HepG2 (cell line): ENCODE measurements at regions not wholly inside any gene's neighbourhood (a gene's known extent, or its start where the extent isn't known, plus 50 kb on each side); places are given as distances from the start of the nearest gene placed in this dataset.

ENCODE experiments used
- ATAC-seq: fragments of 200-7000 bp; cut with Tn5 transposase; 3 replicates; pipeline ENCODE4 v1.9.1; 2020; ENCODE audit warnings: mild to moderate bottlenecking, moderate library complexity
- BruUV-seq: library from RNA; stranded (reverse); fragments of 400-500 nt; replicated peaks from 2 replicates; lab custom pipeline; 2021; lab: Mats Ljungman, UMichigan
- CTCF ChIA-PET: fragments of 300-600 bp; formaldehyde crosslinking; extraction: SDS; loops from one replicate; lab custom pipeline; 2021; ENCODE audit warnings: low total read pairs, inconsistent platforms, low intra/inter-chr PET ratio; lab: Yijun Ruan, JAX
- POLR2A ChIA-PET: fragments of 350-600 bp; sonication (Branson Sonifier 250); formaldehyde crosslinking; loops from one replicate; lab custom pipeline; 2020; ENCODE audit warnings: antibody characterized with exemption, inconsistent platforms; lab: Yijun Ruan, JAX
- DNase-seq: peaks from one replicate; pipeline ENCODE4 v3.0.0-alpha.2; 2015; ENCODE audit warnings: low spot score
- FAIRE-seq: peaks from 3 replicates; lab custom pipeline; 2011; peaks lifted over from hg19 to GRCh38; lab: Jason Lieb, UNC
- H2AFZ ChIP-seq: one replicate; pipeline ENCODE4 v1.6.1; 2011; ENCODE audit warnings: low read length, inconsistent platforms
- H3K27ac ChIP-seq: fragments of 300-600 bp; 3 replicates; pipeline ENCODE4 v1.8.0; 2011; ENCODE audit warnings: mixed run types, mild to moderate bottlenecking, mixed read lengths, low read length, inconsistent platforms; ENCODE audit not compliant: insufficient read depth; ENCODE audit errors: extremely low read length
- H3K27me3 ChIP-seq, 2 experiments: fragments of 200-600 bp in 1 of 2; 2 replicates in 1 of 2; 3 replicates in 1 of 2; pipeline versions ENCODE4 v1.6.0 to v1.8.0; 2011; ENCODE audit warnings: low read length in 2 of 2, mild to moderate bottlenecking in 2 of 2, moderate library complexity in 2 of 2, inconsistent platforms in 1 of 2; ENCODE audit not compliant: insufficient read depth in 2 of 2, control insufficient read depth in 1 of 2
- H3K36me3 ChIP-seq, 2 experiments: fragments of 200-600 bp in 1 of 2; replicated peaks in 1 of 2; 2 replicates in 1 of 2; 3 replicates in 1 of 2; pipeline versions ENCODE4 v1.5.1 to v1.8.0; 2011; ENCODE audit warnings: low read length in 2 of 2, inconsistent platforms in 1 of 2; ENCODE audit not compliant: insufficient read depth in 2 of 2, control insufficient read depth in 1 of 2
- H3K4me1 ChIP-seq: 2 replicates; pipeline ENCODE4 v1.5.1; 2012; ENCODE audit warnings: low read length, inconsistent platforms; ENCODE audit not compliant: insufficient read depth
- H3K4me2 ChIP-seq: 2 replicates; pipeline ENCODE4 v1.6.0; 2011; ENCODE audit warnings: low read depth, low read length, inconsistent platforms
- H3K4me3 ChIP-seq, 3 experiments: fragments of 200-600 bp in 1 of 3; sonication (generic), shearing (Covaris generic) in 1 of 3; replicated peaks in 1 of 3; 2 replicates each; pipeline ENCODE4 v1.5.1; 2011 to 2016; ENCODE audit warnings: low read length in 3 of 3, inconsistent platforms in 2 of 3, low read depth in 2 of 3, mild to moderate bottlenecking in 2 of 3, control low read depth in 1 of 3, mixed read lengths in 1 of 3; ENCODE audit not compliant: insufficient read depth in 1 of 3
- H3K79me2 ChIP-seq: one replicate; pipeline ENCODE4 v1.6.1; 2011; ENCODE audit warnings: low read length, inconsistent platforms; ENCODE audit not compliant: insufficient read depth
- H3K9ac ChIP-seq: 2 replicates; pipeline ENCODE4 v1.6.0; 2011; ENCODE audit warnings: mild to moderate bottlenecking, low read depth, low read length, inconsistent platforms; ENCODE audit not compliant: insufficient read depth
- H3K9me3 ChIP-seq: 2 replicates; pipeline ENCODE4 v1.5.1; 2012; ENCODE audit warnings: mild to moderate bottlenecking, low read length
- H4K20me1 ChIP-seq: 2 replicates; pipeline ENCODE4 v1.6.0; 2011; ENCODE audit warnings: inconsistent platforms, mild to moderate bottlenecking, low read length, moderate library complexity; ENCODE audit not compliant: insufficient read depth
- HNRNPK ChIP-seq: fragments of 200-400 bp; formaldehyde crosslinking; IDR thresholded peaks from 2 replicates; pipeline ENCODE4 v1.6.1; 2018; ENCODE audit warnings: low read length, low read depth, moderate library complexity, mild to moderate bottlenecking; ENCODE audit not compliant: poor library complexity, severe bottlenecking
- POLR2AphosphoS2 ChIP-seq: IDR thresholded peaks from 2 replicates; pipeline ENCODE4 v1.6.1; 2011; ENCODE audit warnings: low read depth, low read length, improper control_type of control experiment
- RERE ChIP-seq: IDR thresholded peaks from 2 replicates; pipeline ENCODE4 v1.6.1; 2016; ENCODE audit warnings: low read depth, missing genetic modification reagents, missing compliant biosample characterization
- SIN3A ChIP-seq: IDR thresholded peaks from 2 replicates; pipeline ENCODE4 v1.6.1; 2011; ENCODE audit warnings: low read depth, mild to moderate bottlenecking, control low read depth, low read length, borderline replicate concordance
- TERF1 ChIP-seq: sonication (generic); formaldehyde crosslinking; IDR thresholded peaks from 2 replicates; pipeline ENCODE4 v1.8.0; 2022; ENCODE audit warnings: mild to moderate bottlenecking, missing genetic modification reagents, moderate library complexity
- ZNF280B ChIP-seq: sonication (generic); formaldehyde crosslinking; IDR thresholded peaks from 2 replicates; pipeline ENCODE4 v1.5.0; 2020; ENCODE audit warnings: missing genetic modification reagents, mild to moderate bottlenecking, borderline replicate concordance
- ZNF281 ChIP-seq: sonication (generic); formaldehyde crosslinking; IDR thresholded peaks from 2 replicates; pipeline ENCODE4 v1.4.0; 2020; ENCODE audit warnings: missing genetic modification reagents, borderline replicate concordance
- ZNF501 ChIP-seq: sonication (generic); formaldehyde crosslinking; IDR thresholded peaks from 2 replicates; pipeline ENCODE4 v1.5.1; 2020; ENCODE audit warnings: mild to moderate bottlenecking, moderate library complexity, missing genetic modification reagents
- ZNF589 ChIP-seq: sonication (generic); formaldehyde crosslinking; conservative IDR thresholded peaks from 2 replicates; pipeline ENCODE4 v1.8.0; 2022; ENCODE audit warnings: mild to moderate bottlenecking, moderate library complexity, missing genetic modification reagents
- WGBS: methylation state at CpG from one replicate; pipeline ENCODE4 v1.1.6; 2017; ENCODE audit warnings: low lambda C conversion rate; 5-methylcytosine and 5-hydroxymethylcytosine counted together
- in situ Hi-C: cut with HindIII; loops from 2 replicates; pipeline ENCODE4 v1.10.0; 2017; ENCODE audit warnings: low pct_unique_long_range_greater_than_20kb; ENCODE audit not compliant: extremely low pct_ligation_motif_present
- intact Hi-C: fragments of 100-400 bp; cut with micrococcal nuclease; formaldehyde crosslinking; loops from one replicate; pipeline ENCODE4 v1.10.0; 2022; ENCODE audit not compliant: unreplicated experiment
- TF ChIP-seq, protein P1 (sequence below): sonication (generic); formaldehyde crosslinking; conservative IDR thresholded peaks from 2 replicates; pipeline ENCODE4 v1.4.0; 2020; ENCODE audit warnings: missing genetic modification reagents

- POLR2A ChIA-PET, result no interaction called here
- intact Hi-C loops (no loop called here), in situ Hi-C loops (no loop called here)
- 5% methylated on average over 1 of the region's 1 CpG for WGBS
- no peaks in the 10 kb centered on the region for H3K27me3 ChIP-seq
- BruUV-seq, result no TSS peak
- peaks cover 64% of the 10 kb centered on the region for H3K9me3 ChIP-seq
- FAIRE-seq (no peak), ATAC-seq (no peak), DNase-seq (no peak)
- CTCF ChIA-PET, result no interaction called here
- no peaks in the 10 kb centered on the region for H3K36me3 ChIP-seq
- no peak overlapping the region for H3K4me2 ChIP-seq
- no peaks in the 10 kb centered on the region for H3K79me2 ChIP-seq
- H3K4me3 ChIP-seq, result no peak overlapping the region
- H3K4me1 ChIP-seq, result no peaks in the 10 kb centered on the region
- H2AFZ ChIP-seq, result no peak overlapping the region
- no peak overlapping the region for H3K27ac ChIP-seq
- H4K20me1 ChIP-seq, result no peaks in the 10 kb centered on the region
- no peak overlapping the region for H3K9ac ChIP-seq
- no peak for TF ChIP-seq POLR2AphosphoS2
- no peak for TF ChIP-seq HNRNPK
- no peak for TF ChIP-seq ZNF501 (CRISPR knock-in tag)
- no peak for TF ChIP-seq SIN3A
- no peak for TF ChIP-seq ZNF281 (CRISPR knock-in tag)
- no peak for TF ChIP-seq ZNF280B (CRISPR knock-in tag)
- no peak for TF ChIP-seq TERF1 (CRISPR knock-in tag)
- TF ChIP-seq, protein P1, sequence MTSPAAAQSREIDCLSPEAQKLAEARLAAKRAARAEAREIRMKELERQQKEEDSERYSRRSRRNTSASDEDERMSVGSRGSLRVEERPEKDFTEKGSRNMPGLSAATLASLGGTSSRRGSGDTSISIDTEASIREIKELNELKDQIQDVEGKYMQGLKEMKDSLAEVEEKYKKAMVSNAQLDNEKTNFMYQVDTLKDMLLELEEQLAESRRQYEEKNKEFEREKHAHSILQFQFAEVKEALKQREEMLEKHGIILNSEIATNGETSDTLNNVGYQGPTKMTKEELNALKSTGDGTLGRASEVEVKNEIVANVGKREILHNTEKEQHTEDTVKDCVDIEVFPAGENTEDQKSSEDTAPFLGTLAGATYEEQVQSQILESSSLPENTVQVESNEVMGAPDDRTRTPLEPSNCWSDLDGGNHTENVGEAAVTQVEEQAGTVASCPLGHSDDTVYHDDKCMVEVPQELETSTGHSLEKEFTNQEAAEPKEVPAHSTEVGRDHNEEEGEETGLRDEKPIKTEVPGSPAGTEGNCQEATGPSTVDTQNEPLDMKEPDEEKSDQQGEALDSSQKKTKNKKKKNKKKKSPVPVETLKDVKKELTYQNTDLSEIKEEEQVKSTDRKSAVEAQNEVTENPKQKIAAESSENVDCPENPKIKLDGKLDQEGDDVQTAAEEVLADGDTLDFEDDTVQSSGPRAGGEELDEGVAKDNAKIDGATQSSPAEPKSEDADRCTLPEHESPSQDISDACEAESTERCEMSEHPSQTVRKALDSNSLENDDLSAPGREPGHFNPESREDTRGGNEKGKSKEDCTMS, result no peak
- TF ChIP-seq ZNF589 (CRISPR knock-in tag), result no peak
- no peak for TF ChIP-seq RERE (CRISPR knock-in tag)
Observed at GRCh38 chr14:45968037-45968436, 683.5 kb downstream of the RPL10L start.
